ENCODE measurements at regions not wholly inside any gene's neighbourhood (a gene's known extent, or its start where the extent isn't known, plus 50 kb on each side); places are given as distances from the start of the nearest gene placed in this dataset.

- TF ChIP-seq CTCF (IDR thresholded peaks at IDR 0.05), result no peak
- no peak for TF ChIP-seq POLR2A (IDR thresholded peaks at IDR 0.05)
Measured at GRCh38 chr10:129045599-129045998, 421.4 kb upstream of the MGMT start.

Measured in sigmoid colon (tissue), 3 donors.